ENCODE measurements at regions not wholly inside any gene's neighbourhood (a gene's known extent, or its start where the extent isn't known, plus 50 kb on each side); places are given as distances from the start of the nearest gene placed in this dataset.

- Histone ChIP-seq H3K36me3 (ENCODE audit: control insufficient read depth, insufficient read depth, low read length) (no peaks in the 10 kb centered on the region), H3K27me3 (ENCODE audit: control insufficient read depth in 2 of 2, insufficient read depth in 2 of 2, low read length in 2 of 2) (no peaks in the 10 kb centered on the region), H3K9ac (ENCODE audit: insufficient read depth in 1 of 2, low read depth in 2 of 2, low read length in 2 of 2) (no peak overlapping the region), H4K20me1 (replicated peaks; ENCODE audit: control insufficient read depth, insufficient read depth, low read length) (no peaks in the 10 kb centered on the region), H3K4me2 (ENCODE audit: insufficient read depth, low read length) (no peak overlapping the region), H3K4me3 (no peak overlapping the region), H3K9me3 (replicated peaks; ENCODE audit: control insufficient read depth, insufficient read depth, low read depth, low read length) (peaks cover 3% of the 10 kb centered on the region; the same call in 1 of the 2 replicates), H3K27ac (ENCODE audit: extremely low read depth, low read depth, low read length) (no peak overlapping the region), H3K4me1 (replicated peaks in 1 of 2; ENCODE audit: control insufficient read depth in 2 of 2, insufficient read depth in 2 of 2, low read length in 2 of 2) (no peaks in the 10 kb centered on the region), H3K79me2 (ENCODE audit: control insufficient read depth, insufficient read depth, low read length) (no peaks in the 10 kb centered on the region), H3K9me1 (ENCODE audit: control insufficient read depth, insufficient read depth, low read length) (no peaks in the 10 kb centered on the region), H2AFZ (ENCODE audit: low read depth, low read length) (no peak overlapping the region)
- no TSS peak for BruUV-seq (replicated peaks)
- 0% methylated on average over 1 of the region's 1 CpG for WGBS (ENCODE audit: insufficient coverage, low coverage, missing lambda C conversion rate)
- in situ Hi-C loops (cut with MboI): no loop called here
- TF ChIP-seq HDAC2 (IDR thresholded peaks at IDR 0.05) (no peak), MAFG (tag; conservative IDR thresholded peaks at IDR 0.05) (no peak), CREBBP (IDR thresholded peaks at IDR 0.05; ENCODE audit: low read depth, low read length) (no peak), ARHGAP35 (IDR thresholded peaks at IDR 0.05; ENCODE audit: partially characterized antibody) (no peak), HMG20B (CRISPR knock-in tag; IDR thresholded peaks at IDR 0.05) (no peak), ZNF785 (CRISPR knock-in tag; IDR thresholded peaks at IDR 0.05) (no peak), CBFB (CRISPR knock-in tag; IDR thresholded peaks at IDR 0.05) (no peak), HNRNPH1 (optimal IDR thresholded peaks at IDR 0.05; ENCODE audit: low read depth, low read length) (no peak)
- TF ChIP-seq, protein P1, sequence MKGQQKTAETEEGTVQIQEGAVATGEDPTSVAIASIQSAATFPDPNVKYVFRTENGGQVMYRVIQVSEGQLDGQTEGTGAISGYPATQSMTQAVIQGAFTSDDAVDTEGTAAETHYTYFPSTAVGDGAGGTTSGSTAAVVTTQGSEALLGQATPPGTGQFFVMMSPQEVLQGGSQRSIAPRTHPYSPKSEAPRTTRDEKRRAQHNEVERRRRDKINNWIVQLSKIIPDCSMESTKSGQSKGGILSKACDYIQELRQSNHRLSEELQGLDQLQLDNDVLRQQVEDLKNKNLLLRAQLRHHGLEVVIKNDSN (CRISPR knock-in tag; IDR thresholded peaks at IDR 0.05): no peak
- TF ChIP-seq, protein P2, sequence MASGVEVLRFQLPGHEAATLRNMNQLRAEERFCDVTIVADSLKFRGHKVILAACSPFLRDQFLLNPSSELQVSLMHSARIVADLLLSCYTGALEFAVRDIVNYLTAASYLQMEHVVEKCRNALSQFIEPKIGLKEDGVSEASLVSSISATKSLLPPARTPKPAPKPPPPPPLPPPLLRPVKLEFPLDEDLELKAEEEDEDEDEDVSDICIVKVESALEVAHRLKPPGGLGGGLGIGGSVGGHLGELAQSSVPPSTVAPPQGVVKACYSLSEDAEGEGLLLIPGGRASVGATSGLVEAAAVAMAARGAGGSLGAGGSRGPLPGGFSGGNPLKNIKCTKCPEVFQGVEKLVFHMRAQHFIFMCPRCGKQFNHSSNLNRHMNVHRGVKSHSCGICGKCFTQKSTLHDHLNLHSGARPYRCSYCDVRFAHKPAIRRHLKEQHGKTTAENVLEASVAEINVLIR (CRISPR knock-in tag; IDR thresholded peaks at IDR 0.05): no peak
- TF ChIP-seq, protein P3, sequence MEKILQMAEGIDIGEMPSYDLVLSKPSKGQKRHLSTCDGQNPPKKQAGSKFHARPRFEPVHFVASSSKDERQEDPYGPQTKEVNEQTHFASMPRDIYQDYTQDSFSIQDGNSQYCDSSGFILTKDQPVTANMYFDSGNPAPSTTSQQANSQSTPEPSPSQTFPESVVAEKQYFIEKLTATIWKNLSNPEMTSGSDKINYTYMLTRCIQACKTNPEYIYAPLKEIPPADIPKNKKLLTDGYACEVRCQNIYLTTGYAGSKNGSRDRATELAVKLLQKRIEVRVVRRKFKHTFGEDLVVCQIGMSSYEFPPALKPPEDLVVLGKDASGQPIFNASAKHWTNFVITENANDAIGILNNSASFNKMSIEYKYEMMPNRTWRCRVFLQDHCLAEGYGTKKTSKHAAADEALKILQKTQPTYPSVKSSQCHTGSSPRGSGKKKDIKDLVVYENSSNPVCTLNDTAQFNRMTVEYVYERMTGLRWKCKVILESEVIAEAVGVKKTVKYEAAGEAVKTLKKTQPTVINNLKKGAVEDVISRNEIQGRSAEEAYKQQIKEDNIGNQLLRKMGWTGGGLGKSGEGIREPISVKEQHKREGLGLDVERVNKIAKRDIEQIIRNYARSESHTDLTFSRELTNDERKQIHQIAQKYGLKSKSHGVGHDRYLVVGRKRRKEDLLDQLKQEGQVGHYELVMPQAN (IDR thresholded peaks at IDR 0.05; ENCODE audit: borderline replicate concordance): no peak
- TF ChIP-seq, protein P4, sequence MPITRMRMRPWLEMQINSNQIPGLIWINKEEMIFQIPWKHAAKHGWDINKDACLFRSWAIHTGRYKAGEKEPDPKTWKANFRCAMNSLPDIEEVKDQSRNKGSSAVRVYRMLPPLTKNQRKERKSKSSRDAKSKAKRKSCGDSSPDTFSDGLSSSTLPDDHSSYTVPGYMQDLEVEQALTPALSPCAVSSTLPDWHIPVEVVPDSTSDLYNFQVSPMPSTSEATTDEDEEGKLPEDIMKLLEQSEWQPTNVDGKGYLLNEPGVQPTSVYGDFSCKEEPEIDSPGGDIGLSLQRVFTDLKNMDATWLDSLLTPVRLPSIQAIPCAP (CRISPR knock-in tag; IDR thresholded peaks at IDR 0.05; ENCODE audit: borderline replicate concordance): no peak
- POLR2A ChIA-PET: no interaction called here
- ATAC-seq (no peak), DNase-seq (ENCODE audit: extremely low read depth in 1 of 4, low spot score in 3 of 4) (no peak), FAIRE-seq (no peak)
- CTCF ChIA-PET (ENCODE audit: low intra/inter-chr PET ratio): no interaction called here
- intact Hi-C loops (cut with micrococcal nuclease): no loop called here
These were observed 55.7 kb upstream of the TMEM229A start for GRCh38 chr7:124088590-124088989.

All from K562 (cell line).